Activated CD4-positive, alpha-beta T cell treated with anti-CD3 and anti-CD28 coated beads, Interleukin-10, Interleukin-2, amounts not matched to agents 100 ng/mL and 50 ng/mL, durations not matched to agents 16 hours and 8 hours (primary cell): ENCODE measurements at regions not wholly inside any gene's neighbourhood (a gene's known extent, or its start where the extent isn't known, plus 50 kb on each side); places are given as distances from the start of the nearest gene placed in this dataset.

Experiments
- DNase-seq: peaks from one replicate; pipeline ENCODE4 v3.0.0-alpha.2; 2020

DNA sequence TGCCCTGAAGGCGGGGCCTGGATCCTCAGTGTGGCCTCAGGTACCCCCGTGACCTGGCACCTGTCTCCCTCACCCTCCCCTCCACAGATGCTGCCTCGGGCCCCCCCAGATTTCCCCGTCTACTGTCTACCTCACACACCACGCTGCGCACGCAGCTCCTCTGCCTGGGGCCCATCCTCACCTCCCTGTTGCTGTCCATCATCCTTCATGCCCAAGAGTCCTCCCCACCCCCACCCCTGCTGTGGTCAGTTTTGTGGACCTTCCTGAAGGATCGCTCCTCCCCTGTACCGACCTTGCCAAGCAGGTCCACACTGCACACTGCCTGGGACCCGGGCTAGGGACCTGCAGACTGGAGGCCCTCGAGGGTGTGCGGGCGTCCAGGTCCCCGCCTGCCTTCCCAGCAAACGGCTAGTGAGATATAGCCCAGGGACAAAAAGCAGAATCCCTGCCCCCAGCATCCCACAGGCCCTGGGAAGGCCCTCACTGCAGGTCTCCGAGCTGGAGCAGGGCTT is 197.4 kb upstream of the DIO3 start:
- DNase-seq: no peak

DNA sequence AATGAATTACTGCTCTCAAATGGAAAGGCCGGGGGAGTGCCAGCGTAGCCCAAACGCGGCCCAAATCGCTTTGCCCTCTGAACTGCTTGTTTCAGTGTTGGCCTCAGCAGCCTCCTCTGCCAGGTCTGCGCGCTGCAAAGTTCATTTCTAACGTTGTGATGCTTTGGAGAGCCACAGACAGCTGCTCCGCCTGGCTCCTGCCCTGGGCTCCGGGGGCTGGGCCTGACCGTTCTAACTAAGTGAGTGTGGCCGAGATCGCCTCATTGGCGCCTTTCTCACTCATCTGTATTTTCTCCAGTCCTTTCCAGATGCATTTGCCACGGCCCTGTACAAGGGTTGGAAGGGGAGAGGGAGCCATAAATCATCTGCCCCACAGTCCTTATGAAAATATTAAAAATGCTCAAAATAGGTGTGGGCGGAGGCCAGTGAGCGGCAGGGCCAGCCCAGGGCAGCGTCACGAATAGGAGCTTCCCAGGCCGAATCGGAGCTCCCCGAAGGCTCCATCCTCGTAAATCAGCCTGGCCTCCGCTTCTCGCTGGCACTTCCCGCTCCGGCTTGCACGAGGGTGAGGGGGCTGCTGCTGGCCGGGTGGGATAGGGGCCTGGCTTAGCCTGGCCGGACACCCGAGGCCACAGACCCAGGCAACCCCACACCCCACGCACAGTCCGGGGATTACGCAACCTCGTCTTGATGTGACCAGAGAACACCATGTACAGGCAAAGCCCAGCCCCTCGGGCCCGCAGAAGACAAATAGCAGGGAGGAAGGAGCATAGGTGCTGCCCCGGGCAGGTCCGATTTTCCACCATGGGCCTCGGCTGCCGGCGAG is 196.6 kb upstream of the DIO3 start:
- no peak for DNase-seq

- no peak for DNase-seq
Observed at GRCh38 chr14:101365329-101366158, 195.8 kb upstream of the DIO3 start.

DNA sequence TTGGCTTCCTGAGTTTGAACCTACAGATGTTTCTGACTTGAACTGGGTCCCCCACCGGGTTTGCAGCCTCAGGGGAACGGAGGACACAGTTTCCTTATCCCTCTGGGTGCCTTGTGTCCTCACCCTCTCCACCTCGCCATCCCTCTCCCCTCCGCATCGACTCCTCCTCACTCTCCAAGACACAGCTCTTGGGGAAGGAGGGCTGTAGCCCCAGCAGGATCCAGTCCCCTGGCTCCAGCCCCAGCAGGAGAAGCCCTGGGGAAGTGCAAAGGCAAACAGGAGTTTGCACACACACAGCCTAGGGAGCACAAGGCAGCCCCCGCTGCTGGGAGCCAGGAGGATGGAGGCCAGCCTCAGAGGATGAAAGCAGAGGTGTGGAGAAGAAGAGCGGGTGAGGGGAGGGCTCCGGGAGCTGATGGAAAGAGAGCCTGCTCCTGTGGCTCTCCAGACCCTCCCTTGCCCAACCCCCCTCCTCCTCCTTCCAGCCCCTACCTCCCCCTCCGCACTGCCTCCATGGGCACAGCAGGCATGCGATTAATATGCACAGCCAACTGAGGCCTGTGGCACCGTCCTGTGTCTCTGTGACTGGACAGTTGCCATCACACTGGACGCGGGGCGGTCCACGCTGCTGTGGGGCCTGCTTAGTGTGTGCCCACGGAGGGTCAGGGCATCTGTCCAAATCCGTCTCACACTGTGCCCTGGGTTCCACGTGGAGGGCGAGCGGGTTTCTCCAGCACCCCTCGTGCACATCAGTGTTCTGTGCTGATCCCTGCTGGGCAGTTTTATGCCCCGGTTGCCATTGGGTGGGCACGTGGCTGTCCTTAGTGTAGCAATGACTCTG is 193.7 kb upstream of the DIO3 start:
- DNase-seq: no peak

DNA sequence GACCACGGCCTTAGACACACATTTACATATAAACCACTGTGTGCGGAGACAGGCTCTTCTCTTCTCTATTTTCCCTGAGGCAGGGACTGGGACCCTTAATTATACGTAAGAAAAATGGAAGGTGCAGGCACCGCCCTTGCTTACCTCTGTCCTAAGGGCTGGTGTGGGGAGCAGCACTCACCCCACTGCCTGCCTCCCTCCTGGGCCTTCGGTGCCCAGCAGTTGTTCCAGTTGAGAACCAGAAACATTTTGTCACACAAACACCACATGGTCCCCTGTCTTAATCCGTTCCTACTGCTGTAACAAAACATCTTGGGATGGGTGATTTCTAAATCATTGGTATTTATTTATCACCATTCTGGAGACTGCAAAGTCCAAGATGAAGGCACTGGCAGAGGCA is 192.7 kb upstream of the DIO3 start:
- no peak for DNase-seq

DNA sequence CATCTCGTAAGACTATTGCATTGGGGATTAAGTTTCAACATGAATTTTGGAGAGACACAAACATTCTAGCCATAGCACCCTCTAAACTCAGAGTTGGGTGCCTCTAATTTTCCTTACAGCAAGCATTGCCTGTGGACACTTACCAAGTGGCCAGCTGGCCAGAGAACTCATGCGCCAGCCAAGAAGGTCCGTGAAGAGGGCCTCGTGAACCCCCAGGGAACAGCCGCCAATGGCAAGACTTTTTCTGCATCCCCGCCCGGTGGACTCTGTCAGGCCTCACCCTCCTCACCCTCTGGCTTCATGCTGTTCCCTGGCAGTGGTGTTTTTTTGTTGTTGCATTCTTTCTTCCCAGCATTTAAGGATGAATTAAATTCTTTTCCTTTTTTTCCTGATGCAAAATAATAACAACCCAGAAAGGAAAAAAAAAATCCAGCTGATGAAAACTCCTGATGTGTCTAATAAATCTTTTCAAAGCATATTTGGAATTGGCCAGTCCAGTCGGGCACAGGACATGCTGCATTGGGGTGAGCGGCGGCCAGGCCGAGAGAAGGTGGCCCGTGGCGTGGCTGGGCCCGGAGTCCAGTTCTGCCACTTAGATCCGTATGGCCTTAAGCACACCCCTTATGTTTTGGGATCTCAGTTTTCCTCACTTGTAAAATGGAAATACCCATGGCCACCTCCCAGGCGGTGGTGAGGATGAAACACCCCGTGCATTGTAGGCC is 191.9 kb upstream of the DIO3 start:
- no peak for DNase-seq

DNA sequence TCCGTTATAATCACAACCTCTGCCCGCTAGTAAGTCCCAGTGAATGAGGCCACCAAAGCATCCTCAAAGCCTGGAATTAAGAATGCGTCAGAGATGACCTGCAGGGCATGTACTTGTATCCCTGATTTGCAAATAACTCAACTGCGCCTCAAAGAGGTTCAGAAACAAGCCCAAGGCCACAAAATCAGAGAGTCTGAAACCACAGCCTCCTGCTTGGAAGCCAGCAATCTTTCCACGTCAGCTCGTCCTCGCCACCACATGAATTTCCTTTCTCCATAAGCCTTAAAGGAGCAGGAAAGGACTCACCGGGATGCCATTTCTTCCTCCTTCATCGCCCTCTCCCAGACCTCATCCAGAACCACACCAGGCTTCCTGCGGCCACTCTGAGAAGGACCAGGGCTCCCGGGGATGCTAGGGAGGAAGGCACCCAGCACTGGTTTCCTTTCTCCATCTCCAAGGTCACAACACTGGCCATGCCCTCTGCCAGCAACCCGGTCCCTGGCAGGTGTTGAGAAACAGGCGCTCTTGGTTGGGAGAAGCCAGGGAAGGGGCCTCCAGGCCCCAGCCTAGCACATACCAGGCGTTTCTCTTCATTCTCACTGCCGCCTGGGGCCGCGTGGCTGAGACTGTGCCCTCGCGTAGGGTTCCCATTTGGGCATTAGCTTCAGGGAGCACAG is 191.2 kb upstream of the DIO3 start:
- no peak for DNase-seq

DNA sequence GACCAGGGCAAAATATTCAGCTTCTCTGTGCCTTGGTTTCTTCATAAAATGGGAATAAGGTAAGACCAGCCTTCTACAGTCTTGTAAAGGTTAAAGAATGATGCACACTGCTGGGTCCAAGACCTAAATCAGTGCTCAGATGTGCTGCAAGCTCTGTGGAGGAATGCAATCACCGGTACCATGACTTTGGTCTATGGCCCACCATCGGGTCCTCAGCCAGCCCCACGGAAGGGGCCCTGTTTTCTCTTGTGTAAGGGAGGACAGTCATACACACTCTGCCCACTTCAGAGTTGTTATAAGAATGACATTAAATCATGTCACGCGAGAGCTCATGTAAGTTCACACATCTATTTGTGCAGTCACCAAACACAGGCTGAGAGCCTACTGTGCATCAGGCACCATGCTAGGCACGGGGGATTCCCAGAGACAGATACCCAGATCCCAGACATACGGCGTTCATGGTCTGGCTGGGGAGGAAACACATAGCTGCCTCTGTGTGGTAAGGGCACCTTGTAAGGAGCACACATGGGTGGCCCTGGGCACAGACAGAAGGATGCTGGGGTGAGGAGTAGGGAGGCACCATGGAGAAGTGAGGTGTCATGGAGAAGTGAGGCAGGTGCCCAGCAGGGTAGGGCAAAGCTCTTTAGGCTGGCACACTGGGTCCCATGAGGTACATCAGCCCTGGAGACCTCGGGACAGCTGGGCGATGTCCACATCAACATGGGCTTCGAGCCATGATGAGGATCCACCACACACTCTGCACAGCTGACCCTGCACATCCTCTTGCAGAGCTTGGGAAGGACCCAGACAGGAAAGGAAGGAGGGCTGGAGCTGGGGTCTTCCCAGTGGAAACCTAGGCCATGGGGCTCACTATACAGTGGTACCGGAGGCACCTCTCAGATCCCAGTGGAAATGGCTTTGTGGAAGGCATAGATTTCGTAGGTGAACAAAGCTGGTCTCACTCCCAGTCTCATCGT is 190.4 kb upstream of the DIO3 start:
- no peak for DNase-seq

GRCh38 chr14:101371799-101372793 is 189.2 kb upstream of the DIO3 start:
- DNase-seq: no peak

DNA sequence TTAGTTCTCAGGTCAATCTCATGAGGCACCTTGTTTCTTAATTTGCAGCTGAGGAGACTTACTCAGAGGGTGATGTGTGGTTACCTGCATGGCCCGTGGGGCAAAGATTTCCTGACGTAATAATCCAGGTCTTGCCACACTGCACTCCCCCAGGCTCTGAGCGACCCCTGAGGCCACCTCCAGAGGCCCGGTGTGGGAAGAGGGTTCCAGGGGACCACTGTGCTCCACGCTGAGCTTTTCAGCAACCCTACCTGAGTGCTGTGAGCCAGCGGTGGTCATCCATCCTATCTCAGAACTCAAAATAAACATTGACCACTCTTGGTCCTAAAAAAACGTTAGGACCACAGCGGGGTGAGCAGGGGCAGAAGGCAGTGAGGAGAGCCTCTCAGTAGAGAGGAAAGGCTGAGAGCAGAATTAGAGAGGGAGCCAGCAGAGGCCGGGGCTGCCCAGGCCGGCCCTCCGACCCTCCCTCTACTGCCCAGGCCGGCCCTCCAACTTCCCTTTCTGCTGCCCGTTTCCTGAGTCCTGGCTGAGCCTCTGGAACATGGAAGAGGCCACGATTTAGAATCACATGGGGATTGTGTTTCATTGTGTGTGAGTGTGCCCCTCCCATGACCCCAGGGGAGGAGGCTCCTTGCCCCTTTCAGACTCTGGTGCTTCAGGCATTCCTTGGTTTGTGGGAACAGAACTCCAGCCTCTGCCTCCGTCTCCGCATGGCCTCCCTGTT is 188.2 kb upstream of the DIO3 start:
- DNase-seq: no peak

DNA sequence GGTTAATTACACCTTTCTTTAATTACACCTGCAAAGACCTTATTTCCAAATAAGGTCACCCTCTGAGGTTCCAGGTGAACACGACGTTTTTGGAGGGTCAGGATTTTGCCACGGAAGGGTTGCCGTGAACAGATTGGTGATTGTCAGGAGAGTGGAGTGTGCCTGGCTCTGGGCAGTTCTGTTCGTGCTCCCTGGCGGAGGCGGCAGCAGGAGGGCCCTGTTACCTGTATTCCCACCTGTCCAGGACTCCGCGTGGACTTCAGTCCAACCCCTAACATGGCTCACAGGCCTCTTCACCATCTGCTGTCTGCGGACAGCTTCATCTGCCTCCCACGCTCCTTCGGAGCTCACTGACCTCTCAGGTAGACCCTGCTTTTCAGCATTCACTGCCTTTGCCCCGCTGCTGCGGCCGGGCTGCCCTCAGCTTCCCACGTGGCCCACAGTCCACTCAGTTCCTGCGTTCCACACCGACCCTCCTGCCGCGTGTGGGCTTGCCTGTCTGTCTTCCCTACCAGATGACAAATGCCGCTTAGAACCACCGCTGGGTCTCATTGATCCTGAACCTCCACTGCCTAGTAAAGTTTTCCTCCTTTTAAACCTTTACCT is 187.5 kb upstream of the DIO3 start:
- no peak for DNase-seq

DNA sequence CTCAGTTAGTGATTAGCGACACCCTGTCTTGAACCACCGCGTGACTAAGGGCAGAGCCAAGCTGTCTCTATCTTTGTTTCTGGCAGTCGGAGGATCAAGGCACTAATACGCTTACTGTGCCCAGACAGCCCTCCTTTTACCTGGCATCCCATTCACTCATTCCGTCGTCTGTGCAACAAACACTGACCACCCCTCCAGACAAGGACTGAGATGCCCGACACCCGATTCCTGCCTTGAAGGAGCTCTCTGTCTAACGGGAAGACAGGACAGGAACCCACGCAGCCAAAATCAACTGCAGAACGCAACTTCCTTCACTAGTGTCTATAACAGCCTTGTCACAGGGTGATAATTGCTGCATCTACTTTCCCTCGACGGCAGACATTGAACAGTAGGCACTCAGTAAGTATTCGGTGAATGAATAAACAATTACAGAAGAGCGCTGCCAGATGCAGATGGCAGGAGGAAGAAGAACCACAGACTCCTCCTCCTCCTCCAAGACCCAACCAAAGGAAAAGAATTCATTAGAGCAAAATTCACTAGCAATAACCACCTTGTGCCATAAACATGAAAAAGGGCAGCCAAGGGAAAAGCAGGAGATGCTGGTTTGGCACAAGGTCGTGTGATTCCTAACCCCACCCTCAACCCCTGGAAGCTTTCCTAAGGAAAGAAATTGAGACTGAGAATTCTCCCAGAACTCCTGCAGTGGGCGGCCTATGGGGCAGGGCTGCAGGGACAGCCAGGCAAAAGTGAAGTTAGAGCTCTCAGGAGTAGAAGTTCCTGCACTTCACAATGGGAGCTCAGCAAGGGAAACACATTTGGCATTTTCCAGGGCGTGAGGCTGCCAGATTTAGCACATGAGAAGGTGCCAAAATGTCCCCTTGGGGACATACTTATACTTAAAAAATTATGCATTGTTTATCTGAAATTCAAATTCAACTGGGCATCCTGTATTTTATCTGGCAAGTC is 186.6 kb upstream of the DIO3 start:
- DNase-seq: no peak

DNA sequence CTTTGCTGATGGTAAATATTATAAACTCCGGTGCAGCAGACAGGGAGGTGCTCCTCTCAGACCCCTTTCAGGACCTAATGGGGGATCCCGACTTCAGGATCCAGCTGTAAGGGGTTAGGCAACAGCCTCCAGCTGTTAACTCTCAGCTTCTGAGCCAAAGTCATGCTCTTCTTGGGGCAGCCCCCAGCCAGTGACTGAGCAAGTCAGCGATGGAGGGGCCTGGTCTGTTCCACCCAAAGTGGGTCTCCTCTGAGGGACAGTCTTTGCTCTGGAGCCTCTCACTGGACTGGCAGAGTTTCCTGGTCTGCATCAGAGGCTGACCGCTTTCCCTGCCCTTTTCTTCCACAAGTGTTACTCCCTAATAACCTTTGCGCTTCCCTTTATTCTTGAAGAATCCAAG is 184.2 kb upstream of the DIO3 start:
- DNase-seq: no peak

DNA sequence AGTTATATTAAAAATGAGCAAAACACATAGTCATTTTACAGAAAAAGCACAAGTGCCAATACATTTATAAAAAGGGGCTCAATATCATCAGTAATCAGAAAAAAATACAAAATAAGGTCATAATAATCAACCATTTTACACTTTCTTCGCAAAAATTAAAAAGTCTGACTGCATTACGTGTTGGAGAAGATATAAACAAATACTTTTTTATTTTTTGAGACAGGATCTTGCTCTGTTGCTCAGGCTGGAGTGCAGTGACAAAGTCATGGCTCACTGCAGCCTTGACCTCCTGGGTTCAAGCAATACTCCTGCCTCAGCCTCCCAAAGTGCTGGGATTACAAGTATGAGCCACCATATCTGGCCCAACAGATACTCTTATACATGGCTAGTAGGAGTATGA is 181.5 kb upstream of the DIO3 start:
- DNase-seq: no peak

DNA sequence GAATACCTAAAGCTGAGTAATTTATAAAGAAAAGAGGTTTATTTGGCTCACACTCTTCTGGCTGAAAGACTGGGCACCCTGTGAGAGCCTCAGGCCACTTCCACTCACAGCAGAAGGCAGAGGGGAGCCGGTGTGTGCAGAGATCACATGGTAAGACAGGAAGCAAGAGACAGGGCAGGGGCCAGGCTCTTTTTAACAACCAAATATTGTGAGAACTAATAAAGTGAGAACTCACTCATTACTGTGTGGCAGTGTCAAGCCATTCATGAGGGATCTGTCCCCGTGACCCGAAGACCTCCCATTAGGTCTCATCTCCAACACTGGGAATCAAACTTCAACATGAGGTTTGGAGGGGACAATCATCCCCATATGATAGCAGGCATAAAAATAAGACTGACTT is 180.8 kb upstream of the DIO3 start:
- DNase-seq: no peak

DNA sequence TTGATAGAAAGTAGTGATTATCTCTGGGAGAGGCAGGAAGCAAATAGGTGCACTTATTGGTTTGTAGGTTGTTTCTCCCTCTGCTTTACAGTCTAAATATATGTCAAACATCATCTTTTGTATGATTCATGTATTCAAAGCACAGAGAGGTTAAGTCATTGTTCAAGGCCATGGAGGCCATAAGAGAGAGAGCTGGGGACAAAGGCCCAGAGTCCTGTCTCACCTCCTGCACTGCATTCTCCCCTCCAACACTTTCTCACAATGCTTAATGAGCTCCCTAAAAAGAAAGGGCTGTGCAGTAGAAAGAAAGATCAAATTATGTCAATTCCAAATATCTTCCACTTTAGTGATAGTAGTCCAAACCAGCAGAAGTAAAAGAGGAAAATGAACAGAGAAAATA is 180.4 kb upstream of the DIO3 start:
- DNase-seq: no peak
